GM23338 (cell line): ENCODE measurements at regions not wholly inside any gene's neighbourhood (a gene's known extent, or its start where the extent isn't known, plus 50 kb on each side); places are given as distances from the start of the nearest gene placed in this dataset.

ENCODE experiments used
- ATAC-seq: fragments of 200-7000 bp; cut with Tn5 transposase; 3 replicates; pipeline ENCODE4 v1.9.1; 2020
- DNase-seq: peaks from one replicate; pipeline ENCODE4 v3.0.0-alpha.2; 2015; ENCODE audit warnings: low spot score
- H2AFZ ChIP-seq: fragments of 200-600 bp; sonication (generic); 2 replicates; pipeline ENCODE4 v1.8.0; 2016; ENCODE audit warnings: antibody characterized with exemption, mild to moderate bottlenecking, moderate library complexity
- H3F3A ChIP-seq: fragments of 200-600 bp; sonication (generic); replicated peaks from 2 replicates; pipeline ENCODE4 v1.8.0; 2017; ENCODE audit warnings: antibody characterized with exemption, mixed run types, low read depth
- H3K27ac ChIP-seq: fragments of 200-600 bp; sonication (generic); 2 replicates; pipeline ENCODE4 v1.6.1; 2016; ENCODE audit warnings: low read depth
- H3K27me3 ChIP-seq: fragments of 200-600 bp; sonication (generic); 2 replicates; pipeline ENCODE4 v1.8.0; 2016; ENCODE audit warnings: mild to moderate bottlenecking, mixed run types, moderate library complexity; ENCODE audit not compliant: insufficient read depth
- H3K36me3 ChIP-seq: fragments of 200-600 bp; sonication (generic); 2 replicates; pipeline ENCODE4 v1.8.0; 2016; ENCODE audit warnings: mild to moderate bottlenecking; ENCODE audit not compliant: insufficient read depth
- H3K4me1 ChIP-seq: fragments of 200-600 bp; sonication (generic); 2 replicates; pipeline ENCODE4 v1.8.0; 2016; ENCODE audit warnings: mild to moderate bottlenecking, moderate library complexity; ENCODE audit not compliant: insufficient read depth
- H3K4me2 ChIP-seq: fragments of 200-600 bp; sonication (generic); 2 replicates; pipeline ENCODE4 v1.7.1; 2017; ENCODE audit warnings: mixed run types
- H3K4me3 ChIP-seq: fragments of 200-600 bp; sonication (generic); 2 replicates; pipeline ENCODE4 v1.6.1; 2016; ENCODE audit warnings: mixed run types
- H3K79me2 ChIP-seq: fragments of 200-600 bp; sonication (generic); replicated peaks from 2 replicates; pipeline ENCODE4 v1.8.0; 2017; ENCODE audit warnings: mild to moderate bottlenecking; ENCODE audit not compliant: insufficient read depth
- H3K9me2 ChIP-seq: fragments of 200-600 bp; sonication (generic); 2 replicates; pipeline ENCODE4 v1.8.0; 2017; ENCODE audit not compliant: insufficient read depth
- H4K20me1 ChIP-seq: fragments of 200-600 bp; sonication (generic); replicated peaks from 2 replicates; pipeline ENCODE4 v1.8.0; 2017; ENCODE audit warnings: mild to moderate bottlenecking; ENCODE audit not compliant: insufficient read depth
- H3K27ac Mint-ChIP-seq: 2 replicates; pipeline ENCODE4 v1.8.0; 2020; ENCODE audit warnings: inconsistent platforms, mild to moderate bottlenecking, moderate library complexity, mixed read lengths
- H3K27me3 Mint-ChIP-seq: 3 replicates; pipeline ENCODE4 v1.8.0; 2022; ENCODE audit warnings: low read depth, mild to moderate bottlenecking, moderate library complexity, mixed read lengths, inconsistent platforms; ENCODE audit not compliant: insufficient read depth, poor library complexity
- H3K36me3 Mint-ChIP-seq: 3 replicates; pipeline ENCODE4 v1.8.0; 2021; ENCODE audit warnings: low read depth, mild to moderate bottlenecking, inconsistent platforms, moderate library complexity, mixed read lengths
- H3K4me1 Mint-ChIP-seq: 3 replicates; pipeline ENCODE4 v1.8.0; 2020; ENCODE audit warnings: mild to moderate bottlenecking, inconsistent platforms, mixed read lengths
- H3K4me3 Mint-ChIP-seq: 3 replicates; pipeline ENCODE4 v1.8.0; 2021; ENCODE audit warnings: moderate library complexity, mild to moderate bottlenecking, inconsistent platforms, mixed read lengths
- H3K9me3 Mint-ChIP-seq: 3 replicates; pipeline ENCODE4 v1.8.0; 2020; ENCODE audit warnings: moderate library complexity, mild to moderate bottlenecking, inconsistent platforms, mixed read lengths
- ZNF462 ChIP-seq: fragments of 250-450 bp; sonication (Bioruptor Pico); IDR thresholded peaks from 2 replicates; pipeline ENCODE4 v1.5.0; 2020; ENCODE audit warnings: mild to moderate bottlenecking, moderate library complexity

DNA sequence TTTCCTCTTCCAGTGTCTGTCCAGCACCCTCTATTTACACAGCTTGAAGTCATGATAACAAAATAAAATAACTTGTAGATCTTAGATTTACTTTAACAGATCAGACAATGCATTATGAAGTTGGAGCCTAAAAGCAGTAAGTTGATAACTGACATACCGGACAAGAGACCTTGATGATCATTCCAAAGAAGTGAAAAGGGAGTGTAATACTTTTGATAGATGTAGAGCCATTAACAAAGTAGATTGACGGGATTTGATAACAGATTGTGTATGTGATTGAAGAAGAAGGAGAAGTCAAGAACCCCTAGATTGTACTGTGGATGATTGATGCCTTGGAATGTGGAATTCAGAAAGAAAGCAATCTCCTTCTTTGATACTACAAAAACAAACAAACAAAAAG lies 403.8 kb upstream of the MGAT4C start (continued):
- TF ChIP-seq ZNF462 (CRISPR knock-in tag): no peak

GRCh38 chr12:86658303-86658702 lies 402.1 kb upstream of the MGAT4C start:
- no peaks in the 10 kb centered on the region for H3K27me3 ChIP-seq
- no peak overlapping the region for H3K4me3 Mint-ChIP-seq
- no peak overlapping the region for H3K27ac ChIP-seq
- H3K9me2 ChIP-seq: no peaks in the 10 kb centered on the region
- no peaks in the 10 kb centered on the region for H3F3A ChIP-seq
- DNase-seq: no peak
- H3K79me2 ChIP-seq: no peaks in the 10 kb centered on the region
- H3K4me1 Mint-ChIP-seq: no peaks in the 10 kb centered on the region
- no peaks in the 10 kb centered on the region for H3K36me3 Mint-ChIP-seq
- no peaks in the 10 kb centered on the region for H3K9me3 Mint-ChIP-seq
- no peak for ATAC-seq
- H2AFZ ChIP-seq: no peak overlapping the region
- H3K27me3 Mint-ChIP-seq: no peaks in the 10 kb centered on the region
- H3K4me2 ChIP-seq: no peak overlapping the region
- H3K36me3 ChIP-seq: no peaks in the 10 kb centered on the region
- no peak overlapping the region for H3K27ac Mint-ChIP-seq
- H3K4me1 ChIP-seq: no peaks in the 10 kb centered on the region
- no peaks in the 10 kb centered on the region for H4K20me1 ChIP-seq
- TF ChIP-seq ZNF462 (CRISPR knock-in tag): no peak
- H3K4me3 ChIP-seq: no peak overlapping the region
